LNCaP clone FGC (cell line): ENCODE measurements at regions not wholly inside any gene's neighbourhood (a gene's known extent, or its start where the extent isn't known, plus 50 kb on each side); places are given as distances from the start of the nearest gene placed in this dataset.

Experiments used
- DNase-seq: peaks from one replicate; pipeline ENCODE4 v3.0.0-alpha.2; 2011; ENCODE audit warnings: low read depth
- H3K4me3 ChIP-seq: 2 replicates; pipeline ENCODE4 v1.5.1; 2011; ENCODE audit warnings: mild to moderate bottlenecking, low read depth, low read length, control low read depth
- TF ChIP-seq, protein P1 (sequence below): IDR thresholded peaks from 2 replicates; pipeline ENCODE4 v1.5.1; 2012; ENCODE audit warnings: mild to moderate bottlenecking; ENCODE audit not compliant: control insufficient read depth, insufficient read depth; ENCODE audit errors: extremely low read depth

DNA sequence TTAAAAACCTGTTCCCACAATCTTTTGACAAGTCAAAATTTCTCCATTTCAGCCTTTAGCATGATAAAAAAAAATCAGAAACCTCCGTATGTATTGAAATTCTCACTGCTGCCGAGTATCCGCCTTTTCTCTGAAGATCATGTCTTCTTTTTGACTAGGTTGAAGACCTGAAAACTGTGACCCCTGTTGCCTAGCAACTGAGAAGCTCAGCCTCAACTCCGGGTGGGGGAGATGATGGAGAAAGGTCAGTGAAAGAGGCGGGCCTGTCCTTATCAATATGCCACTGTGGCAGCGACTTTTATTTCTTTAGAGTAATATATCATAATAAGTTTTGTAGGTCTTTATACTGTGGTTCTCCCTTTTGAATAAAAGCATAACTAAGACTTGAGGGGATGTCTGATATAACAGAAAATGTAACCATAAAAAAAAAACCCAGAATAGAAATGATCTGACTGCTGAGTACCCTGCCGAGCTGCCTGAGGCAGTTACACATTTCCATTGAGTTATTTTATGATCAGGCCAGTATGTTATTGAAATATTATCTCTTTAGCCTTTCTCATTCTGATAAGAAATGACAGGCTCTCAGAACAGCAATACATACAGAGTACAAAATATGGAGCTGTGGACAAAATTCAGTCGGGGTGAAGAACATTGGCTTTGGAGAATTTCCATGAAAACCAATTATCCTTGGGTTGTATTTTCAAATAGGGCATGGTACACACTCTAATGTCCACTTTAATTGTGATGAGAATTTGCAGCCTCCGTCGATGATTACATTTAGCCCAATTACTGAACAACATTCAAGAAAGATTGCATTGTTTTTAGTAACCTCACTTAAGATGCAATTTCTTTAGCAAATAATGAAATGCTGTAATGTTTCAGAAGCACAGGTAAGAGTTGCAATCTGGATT, 136.7 kb upstream of the EEF1E1 start:
- DNase-seq: no peak
- no peak overlapping the region for H3K4me3 ChIP-seq
- TF ChIP-seq, protein P1, sequence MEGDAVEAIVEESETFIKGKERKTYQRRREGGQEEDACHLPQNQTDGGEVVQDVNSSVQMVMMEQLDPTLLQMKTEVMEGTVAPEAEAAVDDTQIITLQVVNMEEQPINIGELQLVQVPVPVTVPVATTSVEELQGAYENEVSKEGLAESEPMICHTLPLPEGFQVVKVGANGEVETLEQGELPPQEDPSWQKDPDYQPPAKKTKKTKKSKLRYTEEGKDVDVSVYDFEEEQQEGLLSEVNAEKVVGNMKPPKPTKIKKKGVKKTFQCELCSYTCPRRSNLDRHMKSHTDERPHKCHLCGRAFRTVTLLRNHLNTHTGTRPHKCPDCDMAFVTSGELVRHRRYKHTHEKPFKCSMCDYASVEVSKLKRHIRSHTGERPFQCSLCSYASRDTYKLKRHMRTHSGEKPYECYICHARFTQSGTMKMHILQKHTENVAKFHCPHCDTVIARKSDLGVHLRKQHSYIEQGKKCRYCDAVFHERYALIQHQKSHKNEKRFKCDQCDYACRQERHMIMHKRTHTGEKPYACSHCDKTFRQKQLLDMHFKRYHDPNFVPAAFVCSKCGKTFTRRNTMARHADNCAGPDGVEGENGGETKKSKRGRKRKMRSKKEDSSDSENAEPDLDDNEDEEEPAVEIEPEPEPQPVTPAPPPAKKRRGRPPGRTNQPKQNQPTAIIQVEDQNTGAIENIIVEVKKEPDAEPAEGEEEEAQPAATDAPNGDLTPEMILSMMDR: no peak

DNA sequence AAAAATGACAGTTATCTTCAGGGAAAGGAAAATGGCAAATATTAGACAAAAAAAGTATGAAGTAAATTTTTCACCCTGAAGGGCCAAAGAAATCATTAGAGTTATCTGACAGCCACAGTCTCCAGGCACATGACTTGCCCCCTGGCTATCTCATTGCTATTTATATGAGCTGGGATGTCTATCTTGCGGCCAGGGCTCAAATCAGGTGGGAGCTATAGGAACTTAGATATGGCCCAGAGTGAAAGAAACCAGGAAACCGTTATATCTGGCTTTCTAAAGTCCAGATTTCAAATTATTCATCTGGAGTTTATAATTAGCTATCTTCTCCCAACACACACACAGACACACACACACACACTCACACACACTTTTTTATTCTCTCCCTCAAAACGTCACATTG, 135.3 kb upstream of the EEF1E1 start:
- TF ChIP-seq, protein P1: no peak
- no peak overlapping the region for H3K4me3 ChIP-seq
- no peak for DNase-seq

DNA sequence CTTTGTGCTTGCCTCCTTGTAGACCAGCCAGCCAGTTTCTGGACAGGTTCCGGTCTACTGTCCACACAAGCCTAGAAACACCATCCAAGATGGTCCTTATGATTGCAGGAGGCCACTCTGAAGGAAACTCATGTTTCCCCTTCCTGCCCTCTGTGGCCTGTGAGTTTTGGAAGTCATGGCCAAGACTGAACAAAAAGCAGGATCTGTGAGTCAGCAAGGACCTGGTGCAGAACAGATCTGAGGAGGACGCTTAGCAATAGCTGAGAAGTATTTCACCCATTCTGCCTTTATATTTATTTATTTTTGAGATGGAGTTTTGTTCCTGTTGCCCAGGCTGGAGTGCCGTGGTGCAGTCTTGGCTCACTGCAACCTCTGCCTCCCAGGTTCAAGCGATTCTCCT, 134.6 kb upstream of the EEF1E1 start:
- TF ChIP-seq, protein P1: no peak
- H3K4me3 ChIP-seq: no peak overlapping the region
- DNase-seq: no peak

DNA sequence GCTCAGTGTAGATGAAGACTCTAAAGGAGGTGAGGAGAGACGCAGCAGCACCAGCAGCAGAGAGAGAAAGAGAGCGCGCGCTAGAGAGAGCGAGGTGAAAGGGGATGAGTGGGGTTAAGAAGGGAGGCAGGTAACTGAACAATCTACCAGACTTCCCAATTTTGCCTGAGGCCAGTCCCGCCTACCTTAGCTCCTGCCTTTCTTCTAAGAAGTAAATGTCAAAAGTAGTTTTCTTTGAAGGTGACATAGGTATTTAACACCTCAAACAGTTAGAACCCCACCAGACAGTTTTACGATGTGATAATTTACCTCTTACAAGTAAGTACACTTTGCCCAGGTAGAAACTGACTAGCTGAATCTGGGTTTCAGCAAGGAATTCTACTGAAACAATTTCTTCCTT, 132.0 kb upstream of the EEF1E1 start:
- DNase-seq: no peak
- H3K4me3 ChIP-seq: no peak overlapping the region
- TF ChIP-seq, protein P1: no peak

DNA sequence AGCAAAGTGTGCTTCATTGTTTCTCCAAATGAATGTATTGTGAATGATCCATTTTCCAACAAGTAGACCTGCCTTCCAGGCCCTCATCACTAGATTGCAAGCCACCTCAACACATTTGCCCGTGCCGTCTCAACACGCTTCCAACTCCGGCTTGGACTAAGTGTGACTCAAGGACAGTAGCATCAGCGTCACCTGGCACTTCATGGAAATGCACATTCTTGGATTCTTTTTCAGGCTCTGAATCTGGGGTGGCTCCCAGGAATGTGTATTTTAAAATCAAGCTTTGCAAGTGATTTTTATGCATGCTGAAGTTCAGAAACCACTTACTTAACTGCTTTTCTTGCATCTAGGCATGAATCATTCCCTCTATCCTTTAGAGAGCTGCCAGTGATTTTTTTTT, 129.6 kb upstream of the EEF1E1 start:
- TF ChIP-seq, protein P1: no peak
- no peak overlapping the region for H3K4me3 ChIP-seq
- no peak for DNase-seq

DNA sequence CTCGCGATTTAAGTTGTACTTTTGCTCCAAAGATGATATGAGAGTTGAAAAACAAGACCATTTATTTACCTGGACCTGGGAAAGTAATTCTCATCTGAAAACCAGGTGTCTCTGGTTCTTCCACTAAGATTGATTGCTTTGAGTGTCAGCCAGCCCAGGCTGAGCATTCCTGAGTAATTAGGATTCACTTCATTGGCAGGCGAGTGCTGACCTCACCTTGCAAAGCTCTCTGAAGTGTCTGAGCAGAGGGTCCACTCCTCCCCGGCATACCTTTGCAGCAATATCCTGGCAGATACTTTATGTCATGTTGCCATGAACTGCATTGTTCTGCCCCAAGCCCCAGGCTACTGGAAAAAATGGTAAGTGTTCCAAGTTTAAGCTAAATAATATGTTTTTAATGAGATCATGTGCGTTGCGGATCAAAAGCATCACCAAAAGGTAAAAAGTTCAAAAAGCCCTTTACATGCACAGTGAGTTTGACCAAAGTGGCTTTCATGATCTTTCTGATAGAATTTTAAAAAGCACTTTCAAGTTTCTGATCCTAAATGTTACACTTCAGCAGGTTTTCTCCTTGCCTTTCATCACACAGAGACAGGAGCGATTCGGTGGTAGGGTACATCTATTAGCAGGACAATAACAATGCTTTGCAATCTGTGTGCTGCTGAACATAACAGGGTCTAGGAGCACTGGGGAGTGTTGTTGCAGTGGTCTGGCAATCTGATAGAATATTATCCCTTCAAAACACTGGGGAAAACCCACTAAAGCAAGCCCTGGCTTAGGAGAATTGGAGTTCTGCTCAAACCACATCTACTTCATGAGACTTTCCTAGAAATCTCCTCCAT, 127.8 kb upstream of the EEF1E1 start:
- DNase-seq: peak; percentile 2
- TF ChIP-seq, protein P1: no peak
- H3K4me3 ChIP-seq: no peak overlapping the region
